D721Med (cell line): ENCODE measurements at regions not wholly inside any gene's neighbourhood (a gene's known extent, or its start where the extent isn't known, plus 50 kb on each side); places are given as distances from the start of the nearest gene placed in this dataset.
"Not testable (repeated sequence)": the region's sequence is repeated elsewhere in the genome, so short reads cannot be mapped to it uniquely, and the experiment has no call there.

Experiments
- DNase-seq: peaks from one replicate; pipeline ENCODE4 v3.0.0; 2011; ENCODE audit warnings: low spot score; ENCODE audit not compliant: insufficient read length
- FAIRE-seq: peaks from 2 replicates; lab custom pipeline; 2011; peaks lifted over from hg19 to GRCh38; lab: Jason Lieb, UNC
- CTCF ChIP-seq: IDR thresholded peaks from 2 replicates; pipeline ENCODE4 v1.5.1; 2012; ENCODE audit warnings: mild to moderate bottlenecking, control low read depth; ENCODE audit not compliant: insufficient read depth; ENCODE audit errors: missing control alignments

- TF ChIP-seq CTCF = no peak
- no peak for DNase-seq
- no peak for FAIRE-seq
Measured at GRCh38 chr1:121525355-121525754, 340.6 kb downstream of the SRGAP2C start.

- not testable (repeated sequence) for DNase-seq
- peak; percentile 41 for FAIRE-seq
Measured at GRCh38 chr1:121528958-121529357, 344.2 kb downstream of the SRGAP2C start.

GRCh38 chr1:121530026-121530425, 345.3 kb downstream of the SRGAP2C start:
- DNase-seq, FAIRE-seq: not testable (repeated sequence)

GRCh38 chr1:121531747-121532146, 347.0 kb downstream of the SRGAP2C start:
- DNase-seq, FAIRE-seq: not testable (repeated sequence)

GRCh38 chr1:121538148-121538547, 353.4 kb downstream of the SRGAP2C start:
- FAIRE-seq, DNase-seq: not testable (repeated sequence)

- no peak for TF ChIP-seq CTCF
- FAIRE-seq (no peak), DNase-seq (no peak)
Measured at GRCh38 chr1:121538943-121539575, 354.3 kb downstream of the SRGAP2C start.

GRCh38 chr1:121543988-121544387, 359.2 kb downstream of the SRGAP2C start:
- not testable (repeated sequence) for DNase-seq, FAIRE-seq

GRCh38 chr1:121544500-121544899, 359.7 kb downstream of the SRGAP2C start:
- TF ChIP-seq CTCF = no peak
- FAIRE-seq = no peak

GRCh38 chr1:121545899-121546298, 361.1 kb downstream of the SRGAP2C start:
- FAIRE-seq, DNase-seq: not testable (repeated sequence)

More at GRCh38 chr1:121544500-121544899, 359.7 kb downstream of the SRGAP2C start:
- DNase-seq = no peak

GRCh38 chr1:121546830-121547591, 362.2 kb downstream of the SRGAP2C start:
- no peak for FAIRE-seq
- no peak for TF ChIP-seq CTCF
- DNase-seq = no peak

GRCh38 chr1:121547726-121548125, 363.0 kb downstream of the SRGAP2C start:
- not testable (repeated sequence) for FAIRE-seq, DNase-seq

GRCh38 chr1:121550817-121551216, 366.0 kb downstream of the SRGAP2C start:
- not testable (repeated sequence) for FAIRE-seq, DNase-seq

- FAIRE-seq, DNase-seq: not testable (repeated sequence)
Measured at GRCh38 chr1:121551491-121551890, 366.7 kb downstream of the SRGAP2C start.

GRCh38 chr1:121556560-121556959, 371.8 kb downstream of the SRGAP2C start:
- not testable (repeated sequence) for DNase-seq, FAIRE-seq

- FAIRE-seq, DNase-seq: not testable (repeated sequence)
Measured at GRCh38 chr1:121558034-121558433, 373.3 kb downstream of the SRGAP2C start.
